A549 (cell line): ENCODE measurements at regions not wholly inside any gene's neighbourhood (a gene's known extent, or its start where the extent isn't known, plus 50 kb on each side); places are given as distances from the start of the nearest gene placed in this dataset.

ENCODE experiments used
- ATAC-seq, 2 experiments: fragments of 200-7000 bp in 1 of 2; fragments of >200 bp in 1 of 2; cut with Nextera tagmentation in 1 of 2; cut with Tn5 transposase in 1 of 2; 3 replicates each; pipeline versions ENCODE4 v1.8.0 to v1.9.1; 2018 to 2020; ENCODE audit warnings: mild to moderate bottlenecking in 1 of 2, moderate library complexity in 1 of 2
- CTCF ChIA-PET: fragments of 300-600 bp; sonication (Branson Sonifier 250); formaldehyde crosslinking; extraction: SDS; loops from one replicate; lab custom pipeline; 2021; ENCODE audit warnings: antibody characterized with exemption, inconsistent platforms; lab: Yijun Ruan, JAX
- POLR2A ChIA-PET: fragments of 350-600 bp; formaldehyde crosslinking; extraction: SDS; loops from one replicate; lab custom pipeline; 2021; ENCODE audit warnings: antibody characterized with exemption, inconsistent platforms; lab: Yijun Ruan, JAX
- DNase-seq, 2 experiments: peaks; one replicate each; pipeline versions ENCODE4 v3.0.0 to v3.0.0-alpha.2; 2011 to 2016; ENCODE audit warnings: low read depth in 1 of 2, low spot score in 1 of 2
- FAIRE-seq: peaks from 2 replicates; lab custom pipeline; 2011; peaks lifted over from hg19 to GRCh38; lab: Jason Lieb, UNC
- H3K27ac ChIP-seq, 2 experiments: fragments of >200 bp; sonication (Bioruptor Twin); formaldehyde crosslinking; 3 replicates each; pipeline ENCODE4 v1.5.1; 2016 to 2017
- H3K4me1 ChIP-seq: fragments of >200 bp; sonication (Bioruptor Twin); formaldehyde crosslinking; 3 replicates; pipeline ENCODE4 v1.6.1; 2016
- H3K4me2 ChIP-seq: fragments of >200 bp; sonication (Bioruptor Twin); formaldehyde crosslinking; 3 replicates; pipeline ENCODE4 v1.6.1; 2016
- H3K4me3 ChIP-seq: fragments of >200 bp; sonication (Bioruptor Twin); formaldehyde crosslinking; 3 replicates; pipeline ENCODE4 v1.5.1; 2016
- H3K9me3 ChIP-seq: fragments of >200 bp; sonication (Bioruptor Twin); formaldehyde crosslinking; 3 replicates; pipeline ENCODE4 v1.6.1; 2016
- BHLHE40 ChIP-seq: IDR thresholded peaks from 2 replicates; pipeline ENCODE4 v1.6.1; 2012; ENCODE audit warnings: low read depth, low read length, inconsistent platforms
- CHD4 ChIP-seq: fragments of 200-600 bp; sonication (generic); IDR thresholded peaks from 2 replicates; pipeline ENCODE4 v1.6.1; 2016; ENCODE audit warnings: antibody characterized with exemption, mild to moderate bottlenecking, borderline replicate concordance
- CTCF ChIP-seq: fragments of >200 bp; sonication (Bioruptor Twin); formaldehyde crosslinking; IDR thresholded peaks from 3 replicates; pipeline ENCODE4 v1.5.1; 2016
- E2F6 ChIP-seq: IDR thresholded peaks from 2 replicates; pipeline ENCODE4 v1.6.1; 2012; ENCODE audit warnings: low read depth, borderline replicate concordance
- EHMT2 ChIP-seq: fragments of 200-600 bp; sonication (generic); IDR thresholded peaks from 2 replicates; pipeline ENCODE4 v1.6.1; 2016; ENCODE audit warnings: antibody characterized with exemption, low read depth, mild to moderate bottlenecking, moderate library complexity
- FOSL2 ChIP-seq, 2 experiments: fragments of 450-650 bp in 1 of 2; fragments of >200 bp in 1 of 2; sonication (Bioruptor Twin) in 1 of 2; formaldehyde crosslinking; IDR thresholded peaks; 2 replicates each; pipeline versions ENCODE4 v1.5.0 to v1.6.1; 2016 to 2020; ENCODE audit warnings: mild to moderate bottlenecking in 1 of 2, moderate library complexity in 1 of 2
- FOXS1 ChIP-seq: fragments of 250-450 bp; sonication (Bioruptor Pico); IDR thresholded peaks from 2 replicates; pipeline ENCODE4 v1.5.0; 2020; ENCODE audit warnings: mild to moderate bottlenecking, moderate library complexity
- GATA3 ChIP-seq: IDR thresholded peaks from 2 replicates; pipeline ENCODE4 v1.6.1; 2012; ENCODE audit warnings: borderline replicate concordance
- HEYL ChIP-seq: fragments of 250-450 bp; sonication (Bioruptor Pico); IDR thresholded peaks from 2 replicates; pipeline ENCODE4 v1.8.0; 2021; ENCODE audit warnings: mild to moderate bottlenecking, moderate library complexity
- HOXA7 ChIP-seq: fragments of 250-450 bp; sonication (Bioruptor Pico); IDR thresholded peaks from 2 replicates; pipeline ENCODE4 v1.5.0; 2020; ENCODE audit warnings: mild to moderate bottlenecking, moderate library complexity
- JUNB ChIP-seq: fragments of >200 bp; sonication (Bioruptor Twin); formaldehyde crosslinking; IDR thresholded peaks from 2 replicates; pipeline ENCODE4 v1.6.1; 2016
- MAZ ChIP-seq: fragments of 150-350 bp; IDR thresholded peaks from 2 replicates; pipeline ENCODE4 v1.6.1; 2014; ENCODE audit warnings: antibody characterized with exemption, low read depth, low read length, borderline replicate concordance
- PHF8 ChIP-seq: fragments of 200-600 bp; sonication (generic); IDR thresholded peaks from 2 replicates; pipeline ENCODE4 v1.6.1; 2016; ENCODE audit warnings: low read depth, mild to moderate bottlenecking, antibody characterized with exemption, moderate library complexity, borderline replicate concordance
- POLR2A ChIP-seq: IDR thresholded peaks from 2 replicates; pipeline ENCODE4 v1.6.1; 2012; ENCODE audit warnings: mild to moderate bottlenecking, low read length
- POLR2AphosphoS2 ChIP-seq: conservative IDR thresholded peaks from 2 replicates; pipeline ENCODE4 v1.6.1; 2012; ENCODE audit warnings: low read length, improper control_type of control experiment, inconsistent platforms
- RAD21 ChIP-seq, 2 experiments: fragments of >200 bp in 1 of 2; sonication (Bioruptor Twin) in 1 of 2; formaldehyde crosslinking in 1 of 2; IDR thresholded peaks in 1 of 2; conservative IDR thresholded peaks in 1 of 2; 2 replicates in 1 of 2; 3 replicates in 1 of 2; pipeline ENCODE4 v1.6.1; 2012 to 2018; ENCODE audit warnings: inconsistent platforms in 1 of 2
- RFX5 ChIP-seq: fragments of 450-650 bp; IDR thresholded peaks from 2 replicates; pipeline ENCODE4 v1.7.1; 2014; ENCODE audit warnings: antibody characterized with exemption, mild to moderate bottlenecking, moderate library complexity
- SREBF2 ChIP-seq: fragments of 450-650 bp; IDR thresholded peaks from 2 replicates; pipeline ENCODE4 v1.6.1; 2014; ENCODE audit warnings: mild to moderate bottlenecking, moderate library complexity
- TP53 ChIP-seq: fragments of 250-450 bp; sonication (Bioruptor Pico); IDR thresholded peaks from 2 replicates; pipeline ENCODE4 v1.5.0; 2021; ENCODE audit warnings: mild to moderate bottlenecking, moderate library complexity
- ZC3H11A ChIP-seq: fragments of 450-650 bp; IDR thresholded peaks from 2 replicates; pipeline ENCODE4 v1.6.1; 2014; ENCODE audit warnings: antibody characterized with exemption, mild to moderate bottlenecking
- ZFP36 ChIP-seq: fragments of 450-650 bp; IDR thresholded peaks from 2 replicates; pipeline ENCODE4 v1.6.1; 2014; ENCODE audit warnings: borderline replicate concordance; ENCODE audit not compliant: partially characterized antibody
- ZNF302 ChIP-seq: fragments of 250-450 bp; sonication (Bioruptor Pico); IDR thresholded peaks from 2 replicates; pipeline ENCODE4 v1.9.0; 2021; ENCODE audit warnings: inconsistent platforms, mild to moderate bottlenecking, moderate library complexity
- WGBS: methylation state at CpG from one replicate; pipeline ENCODE4 v1.1.6; 2017; ENCODE audit errors: missing lambda C conversion rate; 5-methylcytosine and 5-hydroxymethylcytosine counted together

- ATAC-seq, result no peak
- no peak overlapping the region for H3K4me2 ChIP-seq
- WGBS, result 65% methylated on average over 6 of the region's 8 CpGs
- no peak for FAIRE-seq
- H3K27ac ChIP-seq, result no peak overlapping the region
- no peak for TF ChIP-seq RFX5
- TF ChIP-seq SREBF2, result no peak
- TF ChIP-seq CHD4, result no peak
- no peak for TF ChIP-seq PHF8
- no peak for TF ChIP-seq BHLHE40
- no peak for TF ChIP-seq TP53 (CRISPR knock-in tag)
- no peak for TF ChIP-seq RAD21 (conservative IDR thresholded peaks at IDR 0.05 in 1 of 2, IDR thresholded peaks at IDR 0.05 in 1 of 2)
- TF ChIP-seq POLR2AphosphoS2, result no peak
- TF ChIP-seq HEYL, result no peak
- no peak for TF ChIP-seq FOXS1
- TF ChIP-seq JUNB, result no peak
- TF ChIP-seq CTCF, result no peak
- TF ChIP-seq ZNF302 (CRISPR knock-in tag), result no peak
- no peak for TF ChIP-seq EHMT2
- no peak for TF ChIP-seq MAZ
- TF ChIP-seq HOXA7 (CRISPR knock-in tag), result no peak
- no peaks in the 10 kb centered on the region for H3K9me3 ChIP-seq
- POLR2A ChIA-PET, result no interaction called here
- no peak overlapping the region for H3K4me3 ChIP-seq
- no peak for DNase-seq
- CTCF ChIA-PET, result no interaction called here
- H3K4me1 ChIP-seq, result no peaks in the 10 kb centered on the region
These were observed 260.8 kb downstream of the BCOR start for GRCh38 chrX:39836802-39837420.

GRCh38 chrX:39837688-39838087, 260.1 kb downstream of the BCOR start:
- no peak overlapping the region for H3K4me3 ChIP-seq
- no peak overlapping the region for H3K4me2 ChIP-seq
- FAIRE-seq (no peak), DNase-seq (no peak)
- WGBS, result 75% methylated on average over 1 of the region's 2 CpGs
- no peaks in the 10 kb centered on the region for H3K4me1 ChIP-seq
- POLR2A ChIA-PET, result interaction anchor here (0.6 kb wide), 1 partner anchor 85 kb away, joined by 8 read pairs; no protein-coding TSS in a partner anchor
- no peak for TF ChIP-seq TP53 (CRISPR knock-in tag)
- TF ChIP-seq, all 56 proteins: peak for 0
- CTCF ChIA-PET, result no interaction called here
- Histone ChIP-seq H3K9me3 (no peaks in the 10 kb centered on the region), H3K27ac (no peak overlapping the region)
- ATAC-seq, result no peak

GRCh38 chrX:39839371-39839770, 258.4 kb downstream of the BCOR start:
- POLR2A ChIA-PET, result no interaction called here
- no peak for TF ChIP-seq GATA3
- TF ChIP-seq TP53 (CRISPR knock-in tag), result no peak
- no peak for TF ChIP-seq JUNB
- no peak for TF ChIP-seq POLR2A
- TF ChIP-seq, all 56 proteins: peak for 0
- Histone ChIP-seq H3K4me2 (no peak overlapping the region), H3K27ac (no peak overlapping the region), H3K9me3 (no peaks in the 10 kb centered on the region), H3K4me1 (no peaks in the 10 kb centered on the region), H3K4me3 (no peak overlapping the region)
- CTCF ChIA-PET, result no interaction called here
- 50% methylated on average over 4 of the region's 6 CpGs for WGBS
- DNase-seq (no peak), FAIRE-seq (no peak), ATAC-seq (no peak)

GRCh38 chrX:39840133-39840532, 257.6 kb downstream of the BCOR start:
- no peak overlapping the region for H3K4me2 ChIP-seq
- no peaks in the 10 kb centered on the region for H3K9me3 ChIP-seq
- POLR2A ChIA-PET, result no interaction called here
- DNase-seq, result no peak
- no peaks in the 10 kb centered on the region for H3K4me1 ChIP-seq
- WGBS, result 80% methylated on average over 1 of the region's 14 CpGs
- no peak for FAIRE-seq
- no peak overlapping the region for H3K4me3 ChIP-seq
- CTCF ChIA-PET, result interaction anchor here (1.1 kb wide), 1 partner anchor 11 kb away, joined by 4 read pairs; no protein-coding TSS in a partner anchor
- no peak for ATAC-seq
- no peak overlapping the region for H3K27ac ChIP-seq
- TF ChIP-seq ZFP36 (no peak), E2F6 (no peak), HOXA7 (CRISPR knock-in tag) (no peak), ZC3H11A (no peak), PHF8 (no peak), FOSL2 (IDR thresholded peaks at IDR 0.05) (no peak), FOSL2 (CRISPR knock-in tag; IDR thresholded peaks at IDR 0.05) (no peak), SREBF2 (no peak)
